Kidney epithelial cell (primary cell): ENCODE measurements at regions not wholly inside any gene's neighbourhood (a gene's known extent, or its start where the extent isn't known, plus 50 kb on each side); places are given as distances from the start of the nearest gene placed in this dataset.
"Not testable (repeated sequence)": the region's sequence is repeated elsewhere in the genome, so short reads cannot be mapped to it uniquely, and the experiment has no call there.

Experiments
- DNase-seq: peaks from one replicate; pipeline ENCODE4 v3.0.0-alpha.2; 2010; ENCODE audit warnings: low read depth
- H3K27me3 ChIP-seq: 2 replicates; pipeline ENCODE4 v1.6.0; 2011; ENCODE audit warnings: low read length; ENCODE audit not compliant: control insufficient read depth, insufficient read depth
- H3K36me3 ChIP-seq: 2 replicates; pipeline ENCODE4 v1.5.1; 2011; ENCODE audit warnings: low read length; ENCODE audit not compliant: control insufficient read depth, insufficient read depth
- H3K4me3 ChIP-seq: 2 replicates; pipeline ENCODE4 v1.5.1; 2011; ENCODE audit warnings: low read depth, mild to moderate bottlenecking, control low read depth, low read length
- CTCF ChIP-seq: IDR thresholded peaks from 2 replicates; pipeline ENCODE4 v1.5.1; 2011; ENCODE audit warnings: mild to moderate bottlenecking, moderate library complexity, low read length, control low read depth, inconsistent platforms; ENCODE audit not compliant: insufficient read depth, poor library complexity, severe bottlenecking

GRCh38 chr7:152541892-152542291, 106.1 kb upstream of the KMT2C start:
- H3K27me3 ChIP-seq = no peaks in the 10 kb centered on the region
- DNase-seq = no peak
- no peak for TF ChIP-seq CTCF
- no peaks in the 10 kb centered on the region for H3K36me3 ChIP-seq
- H3K4me3 ChIP-seq = no peak overlapping the region

- H3K27me3 ChIP-seq, DNase-seq, H3K4me3 ChIP-seq, H3K36me3 ChIP-seq: not testable (repeated sequence)
Observed at GRCh38 chr7:152539190-152539495, 103.3 kb upstream of the KMT2C start.

- DNase-seq, H3K27me3 ChIP-seq, H3K4me3 ChIP-seq, H3K36me3 ChIP-seq: not testable (repeated sequence)
Observed at GRCh38 chr7:152538346-152539189, 102.8 kb upstream of the KMT2C start.

GRCh38 chr7:152537639-152538038, 101.8 kb upstream of the KMT2C start:
- Histone ChIP-seq H3K27me3 (no peaks in the 10 kb centered on the region), H3K36me3 (no peaks in the 10 kb centered on the region), H3K4me3 (no peak overlapping the region)
- TF ChIP-seq CTCF = no peak
- no peak for DNase-seq

- no peak for DNase-seq
- Histone ChIP-seq H3K36me3 (no peaks in the 10 kb centered on the region), H3K27me3 (no peaks in the 10 kb centered on the region), H3K4me3 (no peak overlapping the region)
- no peak for TF ChIP-seq CTCF
Observed at GRCh38 chr7:152528612-152529011, 92.8 kb upstream of the KMT2C start.

GRCh38 chr7:152527610-152528032, 91.8 kb upstream of the KMT2C start:
- no peak for TF ChIP-seq CTCF
- Histone ChIP-seq H3K36me3 (no peaks in the 10 kb centered on the region), H3K4me3 (no peak overlapping the region), H3K27me3 (no peaks in the 10 kb centered on the region)
- no peak for DNase-seq

- no peaks in the 10 kb centered on the region for H3K27me3 ChIP-seq
- H3K36me3 ChIP-seq = no peaks in the 10 kb centered on the region
- H3K4me3 ChIP-seq = no peak overlapping the region
- no peak for TF ChIP-seq CTCF
- DNase-seq = no peak
Observed at GRCh38 chr7:152523916-152524315, 88.1 kb upstream of the KMT2C start.
